ENCODE measurements at regions not wholly inside any gene's neighbourhood (a gene's known extent, or its start where the extent isn't known, plus 50 kb on each side); places are given as distances from the start of the nearest gene placed in this dataset.

DNA sequence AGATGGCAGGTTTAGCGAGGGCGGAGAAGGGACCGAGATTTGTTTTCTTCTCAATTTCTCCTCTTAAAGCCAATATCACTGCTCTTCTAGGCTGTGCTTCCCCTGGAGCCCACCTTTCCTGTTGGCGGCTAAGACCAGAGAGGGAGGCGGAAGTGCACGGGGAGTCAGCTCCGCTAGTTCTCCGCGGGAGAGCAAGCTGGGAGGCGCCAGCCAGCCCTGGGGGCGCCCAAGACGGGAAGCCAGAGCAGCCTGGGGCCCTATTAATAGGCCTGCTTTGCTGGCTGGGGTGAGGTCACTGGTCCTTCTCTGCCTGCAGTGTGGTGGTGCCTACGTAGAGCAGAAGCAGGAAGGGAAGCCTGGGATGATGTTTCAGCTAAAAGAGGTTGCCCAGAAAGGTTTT is 61.6 kb downstream of the LSM5 start:
- no peak for DNase-seq (ENCODE audit: low read depth in 2 of 2, low spot score in 1 of 2)

- peak; percentile 10 to 17 for DNase-seq (ENCODE audit: low read depth in 2 of 2, low spot score in 1 of 2)
These were observed 62.4 kb downstream of the LSM5 start for GRCh38 chr7:32427769-32428291.

DNA sequence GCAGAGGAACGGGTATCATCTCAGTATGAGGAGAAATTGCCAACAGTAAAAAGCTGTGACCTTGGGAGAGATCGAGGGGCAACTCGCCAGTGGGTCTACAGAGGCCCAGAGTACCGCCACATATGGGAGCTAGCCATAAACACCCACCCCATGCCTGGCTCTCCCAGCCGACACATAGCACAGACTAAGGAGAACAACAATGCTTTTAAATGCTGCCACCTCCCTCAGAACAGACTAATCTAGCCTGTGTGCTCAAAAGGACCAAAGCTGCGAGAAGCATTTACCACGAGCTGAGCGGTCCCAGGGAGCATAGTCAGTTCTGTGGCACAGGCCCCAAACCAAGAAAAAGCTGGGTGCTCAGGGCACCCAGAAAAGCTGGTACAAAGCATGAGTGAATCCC is 73.3 kb downstream of the LSM5 start:
- DNase-seq (ENCODE audit: low read depth in 2 of 2, low spot score in 1 of 2) = no peak

- DNase-seq (ENCODE audit: low read depth in 2 of 2, low spot score in 1 of 2) = no peak
These were observed 74.2 kb downstream of the LSM5 start for GRCh38 chr7:32415936-32416335.

- DNase-seq (ENCODE audit: low read depth in 2 of 2, low spot score in 1 of 2) = no peak
These were observed 74.7 kb downstream of the LSM5 start for GRCh38 chr7:32415519-32415918.

GRCh38 chr7:32412471-32412870 is 77.7 kb downstream of the LSM5 start:
- no peak for DNase-seq (ENCODE audit: low read depth in 2 of 2, low spot score in 1 of 2)

DNA sequence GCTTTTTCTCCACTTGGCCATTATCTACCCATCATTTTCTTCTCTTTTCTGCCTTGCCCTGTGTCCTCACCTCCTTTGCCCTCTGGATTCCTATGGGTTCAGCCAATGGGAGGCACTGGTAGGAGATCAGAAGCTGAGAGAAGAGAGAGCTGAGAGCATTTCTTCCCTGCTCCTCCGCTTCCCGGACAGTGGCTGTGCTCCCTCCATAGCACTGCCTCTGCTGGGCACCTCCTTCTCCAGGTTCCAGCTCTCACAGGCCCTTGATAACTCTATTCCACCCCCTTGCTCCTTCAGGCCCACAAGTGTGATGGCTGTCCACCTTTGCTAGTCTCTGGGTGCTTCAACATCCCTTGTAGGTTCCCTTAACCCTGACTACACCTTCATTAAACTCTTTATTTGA is 79.6 kb downstream of the LSM5 start:
- DNase-seq (ENCODE audit: low read depth in 2 of 2, low spot score in 1 of 2) = no peak

DNA sequence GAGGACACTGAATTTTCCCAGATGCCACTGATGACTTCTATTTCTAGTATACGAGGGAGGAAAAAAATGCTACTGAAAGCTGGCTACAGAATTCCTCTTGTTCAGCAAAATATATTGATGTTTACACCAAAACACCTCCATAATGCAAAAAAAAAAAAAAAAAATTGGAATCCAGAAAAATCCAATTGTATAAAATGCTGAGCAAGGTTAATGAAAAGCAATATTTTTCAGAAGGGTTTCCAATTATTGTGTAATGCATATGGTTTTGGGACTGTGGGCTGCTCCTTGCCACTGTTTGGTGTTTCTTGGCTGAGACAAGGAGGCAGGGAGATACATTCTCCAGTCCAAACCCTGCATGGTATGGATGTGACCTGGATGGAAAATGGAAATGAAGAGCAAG is 83.8 kb downstream of the LSM5 start:
- DNase-seq (ENCODE audit: low read depth in 2 of 2, low spot score in 1 of 2) = no peak

GRCh38 chr7:32403463-32404229 is 86.5 kb downstream of the LSM5 start:
- DNase-seq (ENCODE audit: low read depth in 2 of 2, low spot score in 1 of 2) = no peak

- DNase-seq (ENCODE audit: low read depth in 2 of 2, low spot score in 1 of 2) = no peak
These were observed 89.5 kb downstream of the LSM5 start for GRCh38 chr7:32400676-32401075.

DNA sequence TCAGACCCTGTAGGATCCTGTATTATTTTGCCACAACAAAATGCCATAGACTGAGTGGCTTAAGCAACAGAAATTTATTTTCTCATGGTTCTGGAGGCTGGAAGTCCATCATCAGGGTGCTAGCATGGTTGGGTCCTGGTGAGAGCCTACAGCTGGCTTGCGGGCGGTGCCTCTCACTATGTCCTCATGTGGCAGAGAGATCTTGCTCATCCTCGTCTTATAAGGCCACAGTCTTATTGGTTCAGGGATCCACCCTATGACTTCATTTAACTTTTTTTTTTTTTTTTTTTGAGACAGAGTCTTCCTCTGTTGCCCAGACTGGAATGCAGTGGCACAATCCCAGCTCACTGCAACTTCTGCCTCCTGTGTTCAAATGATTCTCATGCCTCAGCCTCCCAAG is 90.9 kb downstream of the LSM5 start:
- DNase-seq (ENCODE audit: low read depth in 2 of 2, low spot score in 1 of 2) = no peak

GRCh38 chr7:32395168-32395567 is 95.0 kb downstream of the LSM5 start:
- no peak for DNase-seq (ENCODE audit: low read depth in 2 of 2, low spot score in 1 of 2)

GRCh38 chr7:32393861-32394260 is 96.3 kb downstream of the LSM5 start:
- DNase-seq (ENCODE audit: low read depth in 2 of 2, low spot score in 1 of 2) = no peak

- DNase-seq (ENCODE audit: low read depth in 2 of 2, low spot score in 1 of 2) = no peak
These were observed 100.0 kb downstream of the LSM5 start for GRCh38 chr7:32390210-32390609.

GRCh38 chr7:32385316-32385956 is 104.7 kb downstream of the LSM5 start:
- DNase-seq (ENCODE audit: low read depth in 2 of 2, low spot score in 1 of 2) = no peak

DNA sequence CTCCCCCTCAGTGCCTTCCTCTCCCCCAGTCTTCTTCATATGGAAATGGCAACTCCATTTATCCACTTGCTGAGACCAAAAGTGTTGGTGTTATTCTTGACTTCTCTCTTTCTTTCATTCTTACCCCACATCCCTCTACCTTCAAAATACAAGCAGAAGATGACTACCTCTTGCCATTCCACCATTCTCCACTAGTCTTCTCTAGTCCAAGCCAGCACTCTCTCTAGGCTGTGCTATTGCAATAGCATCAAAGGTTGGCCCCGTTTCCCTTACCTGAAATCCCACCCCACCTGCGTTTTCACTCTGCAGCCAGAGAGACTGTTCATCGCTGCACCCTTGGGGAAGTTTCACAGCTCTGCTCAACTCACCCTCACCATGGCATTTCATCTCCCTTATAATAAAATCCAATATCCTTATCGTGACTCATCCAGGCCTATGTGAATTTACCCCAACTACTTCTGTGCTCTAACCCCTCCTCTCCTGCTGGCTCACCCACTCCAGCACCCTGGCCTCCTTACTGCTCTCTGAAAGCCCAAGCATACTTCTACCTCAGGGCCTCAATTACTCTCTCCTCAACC is 109.1 kb downstream of the LSM5 start:
- DNase-seq (ENCODE audit: low read depth in 2 of 2, low spot score in 1 of 2) = no peak

DNA sequence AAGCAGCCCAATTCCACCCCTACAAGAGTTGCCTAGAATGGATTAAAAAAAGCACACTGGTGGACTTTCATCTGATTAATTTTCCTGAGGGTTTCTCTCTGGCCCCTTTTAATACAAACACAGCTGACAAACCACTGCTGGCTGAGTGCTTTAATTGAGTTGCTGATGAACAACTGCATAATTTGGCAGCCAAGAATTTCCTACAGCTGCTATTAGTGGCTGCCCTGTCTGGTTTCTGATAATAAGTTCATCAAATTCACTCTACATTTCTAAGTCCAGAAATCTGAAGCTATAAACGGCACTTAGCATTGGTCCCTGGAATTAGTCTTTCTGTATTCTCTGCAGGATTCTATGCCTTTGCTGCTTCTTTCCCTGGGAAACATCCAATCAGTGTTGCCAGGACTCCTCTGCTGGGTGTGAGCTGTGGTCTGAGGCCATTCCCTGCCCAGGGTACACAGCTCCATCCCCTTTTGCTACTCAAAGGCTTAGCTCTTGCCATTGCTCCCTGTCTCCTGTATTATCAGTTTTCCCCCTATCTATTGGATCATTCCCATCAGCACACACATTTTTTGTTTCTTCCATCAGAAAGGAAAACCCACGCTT is 110.6 kb downstream of the LSM5 start:
- no peak for DNase-seq (ENCODE audit: low read depth in 2 of 2, low spot score in 1 of 2)

GRCh38 chr7:32378988-32379387 is 111.2 kb downstream of the LSM5 start:
- DNase-seq (ENCODE audit: low read depth in 2 of 2, low spot score in 1 of 2) = no peak

DNA sequence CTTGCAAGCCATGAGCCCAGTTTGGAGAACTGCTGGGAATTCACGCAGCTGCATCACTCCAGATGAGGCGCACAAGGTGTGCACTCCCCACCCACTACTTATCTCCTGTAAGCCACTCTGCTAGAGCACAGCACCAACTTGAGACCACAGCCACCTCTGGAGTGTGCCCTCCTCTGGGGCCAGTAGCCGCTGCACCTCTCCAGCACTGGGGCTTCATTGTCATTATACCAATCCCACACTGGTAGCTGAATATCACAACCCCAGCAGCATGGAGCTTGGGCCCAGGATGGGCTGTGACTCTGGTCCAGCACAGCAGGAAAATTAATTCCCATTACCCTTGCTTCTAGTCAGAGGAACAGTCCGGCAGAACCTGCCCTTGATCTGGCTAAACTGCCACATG is 125.6 kb downstream of the LSM5 start:
- DNase-seq (ENCODE audit: low read depth in 2 of 2, low spot score in 1 of 2) = no peak

DNA sequence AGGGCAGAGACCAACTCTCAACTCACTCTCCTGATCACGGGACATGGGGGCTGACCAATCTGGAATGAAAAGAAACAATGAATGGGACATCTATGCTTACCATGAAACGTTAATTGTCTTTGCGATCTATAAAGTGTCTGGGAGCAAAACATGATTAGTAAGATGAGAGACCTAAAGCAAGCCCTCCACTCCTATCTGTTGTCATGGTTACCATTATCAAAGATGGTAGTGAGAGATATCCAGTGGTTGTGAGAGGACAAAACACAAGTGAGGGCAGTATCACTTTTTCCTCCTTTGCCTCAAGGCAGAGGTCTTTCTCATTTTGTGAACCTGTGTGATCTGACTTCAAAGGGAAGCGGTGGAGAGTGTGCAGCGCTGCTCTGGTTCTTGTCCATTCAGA is 130.1 kb downstream of the LSM5 start:
- no peak for DNase-seq (ENCODE audit: low read depth in 2 of 2, low spot score in 1 of 2)

GRCh38 chr7:32357535-32358277 is 132.5 kb downstream of the LSM5 start:
- no peak for DNase-seq (ENCODE audit: low read depth in 2 of 2, low spot score in 1 of 2)

Measured in stimulated activated CD8-positive, alpha-beta memory T cell treated with anti-CD3 and anti-CD28 coated beads, Interleukin-4, amount 100 ng/mL, for 1 hour (primary cell).